ENCODE measurements at regions not wholly inside any gene's neighbourhood (a gene's known extent, or its start where the extent isn't known, plus 50 kb on each side); places are given as distances from the start of the nearest gene placed in this dataset.

DNA sequence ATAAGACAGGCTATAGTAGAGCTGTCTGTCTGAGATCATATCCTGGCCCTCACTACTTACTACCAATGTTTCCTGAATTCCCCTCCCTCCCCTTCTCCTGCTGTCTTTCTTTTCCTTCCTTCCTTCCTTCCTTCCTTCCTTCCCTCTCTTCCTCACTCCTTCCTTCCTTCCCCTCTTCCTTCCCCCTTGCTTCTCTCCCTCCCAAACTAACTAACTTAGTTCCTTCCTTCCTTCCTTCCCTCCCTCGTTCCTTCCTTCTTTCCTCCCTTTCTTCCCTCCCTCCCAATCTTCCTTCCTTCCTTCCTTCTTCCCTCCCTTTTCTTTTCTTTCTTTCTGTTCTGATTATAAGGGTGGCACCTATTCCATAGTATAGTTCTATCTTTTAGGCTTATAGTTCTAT lies 150.0 kb upstream of the GDNF start:
- TF ChIP-seq, protein P1, sequence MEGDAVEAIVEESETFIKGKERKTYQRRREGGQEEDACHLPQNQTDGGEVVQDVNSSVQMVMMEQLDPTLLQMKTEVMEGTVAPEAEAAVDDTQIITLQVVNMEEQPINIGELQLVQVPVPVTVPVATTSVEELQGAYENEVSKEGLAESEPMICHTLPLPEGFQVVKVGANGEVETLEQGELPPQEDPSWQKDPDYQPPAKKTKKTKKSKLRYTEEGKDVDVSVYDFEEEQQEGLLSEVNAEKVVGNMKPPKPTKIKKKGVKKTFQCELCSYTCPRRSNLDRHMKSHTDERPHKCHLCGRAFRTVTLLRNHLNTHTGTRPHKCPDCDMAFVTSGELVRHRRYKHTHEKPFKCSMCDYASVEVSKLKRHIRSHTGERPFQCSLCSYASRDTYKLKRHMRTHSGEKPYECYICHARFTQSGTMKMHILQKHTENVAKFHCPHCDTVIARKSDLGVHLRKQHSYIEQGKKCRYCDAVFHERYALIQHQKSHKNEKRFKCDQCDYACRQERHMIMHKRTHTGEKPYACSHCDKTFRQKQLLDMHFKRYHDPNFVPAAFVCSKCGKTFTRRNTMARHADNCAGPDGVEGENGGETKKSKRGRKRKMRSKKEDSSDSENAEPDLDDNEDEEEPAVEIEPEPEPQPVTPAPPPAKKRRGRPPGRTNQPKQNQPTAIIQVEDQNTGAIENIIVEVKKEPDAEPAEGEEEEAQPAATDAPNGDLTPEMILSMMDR (conservative IDR thresholded peaks at IDR 0.05): no peak
- TF ChIP-seq EZH2 (IDR thresholded peaks at IDR 0.05; ENCODE audit: low read depth): no peak

Data from PC-9 (cell line).